GM18498 (cell line): ENCODE measurements at regions not wholly inside any gene's neighbourhood (a gene's known extent, or its start where the extent isn't known, plus 50 kb on each side); places are given as distances from the start of the nearest gene placed in this dataset.

ENCODE experiments used
- ATAC-seq: cut with Tn5 transposase; IDR thresholded peaks from one replicate; pipeline ENCODE4 v1.9.1; 2021; ENCODE audit warnings: mild to moderate bottlenecking, moderate library complexity; ENCODE audit not compliant: unreplicated experiment

- no peak for ATAC-seq
Measured at GRCh38 chr15:89421219-89421618, 75.2 kb downstream of the RHCG start.

GRCh38 chr15:89419370-89419984, 76.9 kb downstream of the RHCG start:
- no peak for ATAC-seq

DNA sequence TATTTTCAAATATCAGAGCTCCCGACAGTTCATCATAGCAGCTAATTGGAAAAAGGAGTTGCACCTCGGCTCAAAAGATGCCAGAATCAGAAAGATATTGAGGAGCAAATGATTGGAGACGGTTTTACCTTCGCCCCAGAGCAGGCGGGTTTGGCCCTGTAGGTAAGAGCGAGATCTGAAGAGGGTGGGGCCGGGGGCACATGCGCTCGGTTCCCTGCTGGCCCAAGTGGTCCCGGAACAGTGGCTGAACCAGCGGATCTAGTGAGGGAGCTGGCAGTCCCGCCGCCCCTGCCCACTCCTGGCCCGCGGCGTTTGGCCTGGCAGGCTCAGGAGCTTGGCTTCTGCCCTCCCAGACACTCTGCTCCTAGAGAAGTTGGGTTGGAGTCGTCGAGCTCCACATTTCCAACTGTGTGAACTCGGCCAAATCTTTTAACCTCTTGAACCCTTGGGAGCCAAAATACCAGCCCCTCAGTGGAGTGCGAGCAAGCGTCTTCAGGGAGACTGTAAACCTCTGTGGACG, 79.1 kb downstream of the RHCG start:
- no peak for ATAC-seq

DNA sequence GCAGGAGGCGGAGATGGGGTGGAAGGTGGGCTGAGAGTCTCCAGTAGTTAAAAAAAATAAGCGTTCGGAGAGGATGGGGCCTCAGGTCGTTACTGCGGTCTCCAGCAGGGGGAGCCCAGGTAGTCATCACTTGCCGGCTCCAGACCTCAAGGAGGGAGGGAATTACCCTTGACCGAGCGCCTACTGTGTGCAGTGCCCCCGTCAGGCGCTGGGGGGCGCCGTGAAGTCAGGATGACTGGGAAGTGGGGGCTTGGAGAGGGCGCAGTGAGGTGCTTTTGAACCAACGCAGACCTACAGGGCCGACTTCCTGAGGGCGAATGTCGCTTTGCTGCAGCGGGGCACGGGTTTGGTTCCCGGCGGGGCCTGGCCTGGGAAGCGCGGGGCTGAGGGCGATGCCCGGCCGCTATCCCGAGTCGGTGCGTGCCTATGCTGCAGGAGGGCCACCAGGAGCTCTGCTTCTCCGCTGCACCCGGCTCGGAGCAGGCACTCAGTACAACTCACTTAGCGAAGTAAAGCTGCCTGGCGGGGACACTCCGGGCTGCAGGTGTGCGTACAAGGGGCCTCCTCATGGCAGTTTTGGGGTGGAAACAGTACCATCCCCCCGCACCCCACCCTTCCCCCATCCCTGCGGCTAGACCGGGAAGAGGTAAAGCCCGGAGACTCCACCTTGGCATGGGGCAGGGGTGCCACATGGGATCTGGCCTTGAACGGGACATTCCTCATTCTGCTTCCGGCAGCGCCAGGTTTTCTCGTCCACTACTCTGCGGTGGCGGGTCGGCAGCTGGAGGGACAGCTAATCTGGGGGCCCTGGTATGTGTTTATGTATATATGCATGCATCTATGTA, 79.8 kb downstream of the RHCG start:
- peak; percentile 77 for ATAC-seq

- no peak for ATAC-seq
Measured at GRCh38 chr15:89414571-89414970, 79.9 kb upstream of the POLG start.

DNA sequence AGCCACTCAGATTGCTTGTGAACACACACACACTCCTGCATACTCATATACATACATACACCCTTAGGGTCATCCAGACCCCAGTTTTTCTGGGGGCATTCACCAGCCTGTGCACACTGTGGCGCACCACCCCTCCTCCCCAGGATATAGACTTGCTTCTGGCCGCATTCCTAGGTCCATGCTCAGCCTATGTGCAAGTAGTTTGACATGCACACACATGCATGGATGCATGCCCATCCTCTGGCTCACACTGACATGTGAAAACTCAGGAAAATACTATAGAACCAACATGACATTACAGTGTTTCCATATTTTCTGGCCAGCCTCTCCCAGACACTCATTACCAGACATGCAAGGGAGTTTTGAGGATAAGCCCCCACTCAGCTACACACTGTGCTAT, 79.3 kb upstream of the POLG start:
- ATAC-seq: no peak

DNA sequence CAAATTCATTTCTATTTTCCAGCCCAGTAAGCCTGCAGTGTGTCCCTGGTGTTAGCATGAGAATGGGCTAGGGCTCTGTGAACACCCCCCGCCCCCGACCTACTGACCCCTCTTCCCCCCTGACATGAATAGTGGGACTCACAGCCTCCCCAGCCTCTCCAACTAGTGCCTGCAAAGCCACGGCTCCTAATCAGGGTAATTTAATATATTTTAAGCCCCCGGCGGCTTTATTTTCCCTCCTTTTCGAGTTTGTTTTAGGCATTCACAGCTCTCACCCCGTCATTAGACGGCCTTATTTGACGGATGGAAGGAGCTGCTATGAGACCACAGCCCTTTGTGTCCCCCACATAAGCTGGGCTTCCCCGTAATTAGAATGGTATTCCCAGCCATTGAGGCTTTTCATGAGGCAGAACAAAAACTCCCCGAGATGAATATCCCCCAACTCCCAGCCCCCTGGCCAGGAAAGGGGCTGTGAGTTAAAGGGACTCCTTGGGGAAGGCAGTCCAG, 78.3 kb upstream of the POLG start:
- no peak for ATAC-seq

GRCh38 chr15:89410039-89410435, 75.4 kb upstream of the POLG start:
- ATAC-seq: no peak

GRCh38 chr15:89409184-89410038, 74.8 kb upstream of the POLG start:
- no peak for ATAC-seq

- ATAC-seq: no peak
Measured at GRCh38 chr15:89408372-89409183, 74.0 kb upstream of the POLG start.

DNA sequence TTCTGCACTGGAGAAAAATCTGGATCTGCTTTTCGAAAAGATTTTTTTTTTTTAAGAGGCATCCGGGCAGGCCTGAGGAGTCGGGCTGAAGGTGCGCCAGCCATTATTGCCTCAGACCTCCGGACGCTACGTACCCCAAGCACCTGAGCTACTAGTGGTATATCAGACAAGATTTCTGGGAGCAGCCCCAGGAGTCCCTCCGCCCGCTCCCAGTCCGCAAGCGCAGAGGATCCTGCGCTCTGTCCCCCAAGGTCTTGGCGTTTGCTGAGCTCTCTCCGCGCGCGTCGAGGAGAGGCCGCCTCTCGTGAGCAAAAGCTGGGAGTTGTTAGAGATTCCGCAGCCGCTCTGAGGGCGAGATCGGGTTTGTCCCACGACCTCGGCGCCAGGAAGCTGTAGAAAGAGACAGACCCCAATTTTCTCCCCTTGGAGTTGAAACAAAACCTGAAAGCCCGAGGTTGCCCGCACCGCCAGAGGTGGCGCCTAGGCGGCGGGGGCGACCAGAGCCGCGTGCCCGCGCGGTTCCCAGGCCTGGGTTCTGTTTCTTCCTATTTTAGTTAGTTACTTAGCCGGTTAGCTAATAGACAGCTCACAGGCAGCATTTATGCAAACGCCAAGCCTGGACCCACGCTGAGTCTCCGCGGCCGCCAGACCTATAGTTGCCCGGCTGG, 72.5 kb upstream of the POLG start:
- no peak for ATAC-seq

GRCh38 chr15:89406218-89406939, 71.8 kb upstream of the POLG start:
- no peak for ATAC-seq

DNA sequence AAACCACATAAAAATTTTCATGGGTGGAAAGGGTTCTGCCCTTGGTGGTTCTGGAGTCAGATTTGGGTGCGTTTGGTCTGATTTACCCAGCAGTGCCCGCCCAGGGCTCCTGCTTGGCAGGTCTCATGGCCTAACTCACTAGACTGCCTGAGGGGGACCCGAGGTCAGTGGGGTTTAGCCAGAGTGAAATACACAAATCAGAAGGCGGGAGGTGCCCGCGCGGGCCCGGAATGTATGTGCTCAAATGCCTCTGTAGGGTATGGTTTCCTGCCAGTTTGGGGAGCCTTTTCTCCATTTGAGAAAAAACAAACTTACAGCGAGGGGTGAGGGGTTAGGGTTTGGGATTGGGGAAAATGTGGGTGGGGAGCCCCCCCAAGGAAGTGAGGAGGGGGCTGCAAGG, 70.9 kb upstream of the POLG start:
- no peak for ATAC-seq

DNA sequence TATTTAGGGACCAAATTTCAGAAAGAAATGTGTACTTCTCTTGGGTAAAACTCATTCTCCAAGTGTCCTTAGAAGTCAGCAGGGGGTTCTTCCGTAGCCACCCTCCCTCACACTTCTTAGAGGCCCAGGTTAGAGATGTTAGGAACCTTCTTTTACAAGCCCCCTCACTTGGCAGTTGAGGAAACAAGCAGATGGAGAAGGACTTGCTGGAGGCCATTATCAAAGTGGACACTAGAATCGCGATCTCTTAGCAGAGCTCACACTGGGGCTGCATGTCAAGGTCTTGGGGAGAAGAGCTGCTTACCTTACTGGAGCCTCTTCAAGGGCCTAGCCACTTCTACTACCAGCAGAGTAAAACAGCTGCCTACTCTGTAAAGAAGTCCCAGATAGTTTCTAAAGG, 69.4 kb upstream of the POLG start:
- no peak for ATAC-seq

GRCh38 chr15:89402518-89402805, 67.8 kb upstream of the POLG start:
- ATAC-seq: no peak

- ATAC-seq: no peak
Measured at GRCh38 chr15:89401631-89402517, 67.2 kb upstream of the POLG start.

DNA sequence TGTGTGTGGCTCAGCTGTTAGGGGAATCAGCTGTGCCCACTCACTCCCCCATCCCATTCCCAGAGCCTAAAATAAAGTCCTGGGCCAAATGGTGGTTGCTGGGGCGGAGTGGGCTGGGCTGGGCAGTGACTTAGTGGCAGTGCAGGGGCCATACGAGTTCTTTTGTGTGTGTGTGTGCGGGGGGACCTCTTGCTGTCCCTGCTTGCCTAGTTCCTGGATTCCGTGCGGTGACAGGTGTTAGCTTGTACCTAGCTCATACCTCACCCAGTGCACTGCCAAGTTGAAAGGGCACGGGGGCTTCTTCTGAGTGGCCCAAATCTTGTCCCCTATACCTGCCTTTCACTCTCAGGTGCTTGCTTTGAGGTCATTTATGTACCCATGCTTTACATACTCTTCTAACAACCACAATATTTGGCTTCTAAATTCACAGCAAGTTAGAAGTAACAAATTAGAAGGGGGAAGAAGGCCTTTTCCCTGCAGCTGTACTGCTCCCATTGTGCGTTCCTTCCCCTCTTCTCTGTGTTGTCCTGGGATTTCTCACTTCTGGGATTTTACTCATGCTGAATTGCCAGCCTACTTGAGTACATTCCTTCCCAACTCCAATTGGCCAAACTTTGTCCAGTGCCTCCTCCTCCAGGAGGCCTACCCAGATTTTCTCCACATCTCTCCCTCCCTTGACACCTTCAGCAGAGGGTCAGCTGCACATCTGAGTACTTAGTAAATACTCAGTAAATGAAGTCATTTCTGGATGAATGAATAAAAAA, 66.3 kb upstream of the POLG start:
- no peak for ATAC-seq
